ENCODE measurements at regions not wholly inside any gene's neighbourhood (a gene's known extent, or its start where the extent isn't known, plus 50 kb on each side); places are given as distances from the start of the nearest gene placed in this dataset.

DNA sequence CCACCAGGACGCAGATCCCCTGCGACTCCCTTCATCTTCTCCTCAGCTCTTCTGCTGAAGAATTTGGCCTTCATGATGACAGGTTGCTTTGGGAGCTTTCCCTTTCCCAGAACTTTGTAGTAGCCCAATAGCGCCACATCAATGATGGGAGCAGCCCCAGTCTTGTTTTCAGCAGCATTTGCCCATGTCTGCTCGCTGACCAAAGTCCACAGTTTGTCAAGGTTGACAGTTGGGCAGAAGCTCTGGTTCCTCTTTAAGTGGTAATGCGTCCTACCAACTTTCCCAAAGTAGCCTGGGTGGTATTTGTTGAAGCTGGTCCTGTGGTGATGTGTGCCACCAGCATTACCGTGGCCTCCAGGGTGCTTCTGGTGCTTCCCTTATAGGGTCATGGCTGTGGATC lies 62.2 kb downstream of the GCNT4 start:
- BruUV-seq (replicated peaks) = no TSS peak

DNA sequence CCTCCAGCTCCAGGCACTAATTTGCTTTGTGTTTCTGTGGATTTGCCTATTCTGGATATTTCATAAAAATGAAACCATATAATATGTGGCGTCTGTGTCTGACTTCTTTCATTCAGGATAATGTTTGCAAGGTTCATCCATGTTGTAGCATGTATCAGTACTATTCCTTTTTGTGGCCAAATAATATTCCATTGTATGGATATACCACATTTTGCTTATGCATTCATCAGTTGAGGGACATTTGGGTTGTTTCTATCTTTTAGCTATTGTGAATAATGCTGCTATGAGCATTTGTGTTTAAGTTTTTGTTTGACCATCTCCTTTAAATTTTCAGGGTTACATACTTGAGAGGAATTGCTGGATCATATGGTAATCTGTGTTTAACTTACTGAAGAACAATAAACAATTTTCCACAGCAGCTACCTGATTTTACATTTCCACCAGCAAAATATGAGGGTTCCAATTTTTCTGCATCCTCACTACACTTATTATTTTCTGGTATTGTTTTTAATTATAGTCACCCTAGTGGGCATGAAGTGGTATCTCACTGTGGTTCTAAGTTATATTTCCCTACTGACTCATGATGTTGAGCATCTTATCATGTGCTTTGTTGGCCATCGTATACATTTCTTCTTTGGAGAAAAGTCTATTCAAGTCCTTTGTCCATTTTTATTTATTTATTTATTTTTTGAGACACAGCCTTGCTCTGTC lies 63.9 kb downstream of the GCNT4 start:
- no TSS peak for BruUV-seq (replicated peaks)
- Histone ChIP-seq H3K79me2 (ENCODE audit: low read length) (no peaks in the 10 kb centered on the region), H3F3A (ENCODE audit: low read length, unreplicated experiment) (no peaks in the 10 kb centered on the region), H3K4me3 (ENCODE audit: low read length) (no peak overlapping the region), H3K27me3 (ENCODE audit: low read length) (no peaks in the 10 kb centered on the region), H3K36me3 (ENCODE audit: low read depth, low read length) (no peaks in the 10 kb centered on the region), H2AFZ (ENCODE audit: low read length) (no peak overlapping the region), H3K4me2 (ENCODE audit: low read length) (no peak overlapping the region), H3K9me3 (ENCODE audit: low read length) (no peaks in the 10 kb centered on the region), H3K9ac (ENCODE audit: low read length) (no peak overlapping the region), H3K4me1 (ENCODE audit: insufficient read depth, low read length) (peaks cover 15% of the 10 kb centered on the region), H4K20me1 (ENCODE audit: low read length) (no peaks in the 10 kb centered on the region), H3K9me2 (replicated peaks; ENCODE audit: low read length) (no peaks in the 10 kb centered on the region), H3K27ac (ENCODE audit: low read length) (no peak overlapping the region)
- TF ChIP-seq EZH2phosphoT487 (IDR thresholded peaks at IDR 0.05; ENCODE audit: borderline replicate concordance, low read length) (no peak), EZH2 (IDR thresholded peaks at IDR 0.05; ENCODE audit: low read length, unreplicated experiment) (no peak)
- TF ChIP-seq, protein P1, sequence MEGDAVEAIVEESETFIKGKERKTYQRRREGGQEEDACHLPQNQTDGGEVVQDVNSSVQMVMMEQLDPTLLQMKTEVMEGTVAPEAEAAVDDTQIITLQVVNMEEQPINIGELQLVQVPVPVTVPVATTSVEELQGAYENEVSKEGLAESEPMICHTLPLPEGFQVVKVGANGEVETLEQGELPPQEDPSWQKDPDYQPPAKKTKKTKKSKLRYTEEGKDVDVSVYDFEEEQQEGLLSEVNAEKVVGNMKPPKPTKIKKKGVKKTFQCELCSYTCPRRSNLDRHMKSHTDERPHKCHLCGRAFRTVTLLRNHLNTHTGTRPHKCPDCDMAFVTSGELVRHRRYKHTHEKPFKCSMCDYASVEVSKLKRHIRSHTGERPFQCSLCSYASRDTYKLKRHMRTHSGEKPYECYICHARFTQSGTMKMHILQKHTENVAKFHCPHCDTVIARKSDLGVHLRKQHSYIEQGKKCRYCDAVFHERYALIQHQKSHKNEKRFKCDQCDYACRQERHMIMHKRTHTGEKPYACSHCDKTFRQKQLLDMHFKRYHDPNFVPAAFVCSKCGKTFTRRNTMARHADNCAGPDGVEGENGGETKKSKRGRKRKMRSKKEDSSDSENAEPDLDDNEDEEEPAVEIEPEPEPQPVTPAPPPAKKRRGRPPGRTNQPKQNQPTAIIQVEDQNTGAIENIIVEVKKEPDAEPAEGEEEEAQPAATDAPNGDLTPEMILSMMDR (conservative IDR thresholded peaks at IDR 0.05; ENCODE audit: low read depth, low read length) = no peak
- DNase-seq (no peak), ATAC-seq (no peak)
- POLR2A ChIA-PET (ENCODE audit: unreplicated experiment) = no interaction called here
- CTCF ChIA-PET = no interaction called here
- intact Hi-C loops (cut with micrococcal nuclease) = no loop called here

More for the DNA sequence above, 62.2 kb downstream of the GCNT4 start:
- DNase-seq (no peak), ATAC-seq (no peak)
- Histone ChIP-seq H3K27ac (ENCODE audit: low read length) (no peak overlapping the region), H3K9me2 (replicated peaks; ENCODE audit: low read length) (no peaks in the 10 kb centered on the region), H3K36me3 (ENCODE audit: low read depth, low read length) (no peaks in the 10 kb centered on the region), H3K9ac (ENCODE audit: low read length) (no peak overlapping the region), H3K4me1 (ENCODE audit: insufficient read depth, low read length) (peaks cover 20% of the 10 kb centered on the region), H3K27me3 (ENCODE audit: low read length) (no peaks in the 10 kb centered on the region), H4K20me1 (ENCODE audit: low read length) (no peaks in the 10 kb centered on the region), H3K79me2 (ENCODE audit: low read length) (no peaks in the 10 kb centered on the region), H3K4me3 (ENCODE audit: low read length) (no peak overlapping the region), H3K4me2 (ENCODE audit: low read length) (no peak overlapping the region), H3F3A (ENCODE audit: low read length, unreplicated experiment) (no peaks in the 10 kb centered on the region), H3K9me3 (ENCODE audit: low read length) (no peaks in the 10 kb centered on the region), H2AFZ (ENCODE audit: low read length) (no peak overlapping the region)
- TF ChIP-seq, protein P1 (conservative IDR thresholded peaks at IDR 0.05; ENCODE audit: low read depth, low read length) = no peak
- TF ChIP-seq EZH2 (IDR thresholded peaks at IDR 0.05; ENCODE audit: low read length, unreplicated experiment) = no peak
- TF ChIP-seq EZH2phosphoT487 (IDR thresholded peaks at IDR 0.05; ENCODE audit: borderline replicate concordance, low read length) = no peak
- POLR2A ChIA-PET (ENCODE audit: unreplicated experiment) = no interaction called here
- intact Hi-C loops (cut with micrococcal nuclease) = no loop called here
- CTCF ChIA-PET = no interaction called here

DNA sequence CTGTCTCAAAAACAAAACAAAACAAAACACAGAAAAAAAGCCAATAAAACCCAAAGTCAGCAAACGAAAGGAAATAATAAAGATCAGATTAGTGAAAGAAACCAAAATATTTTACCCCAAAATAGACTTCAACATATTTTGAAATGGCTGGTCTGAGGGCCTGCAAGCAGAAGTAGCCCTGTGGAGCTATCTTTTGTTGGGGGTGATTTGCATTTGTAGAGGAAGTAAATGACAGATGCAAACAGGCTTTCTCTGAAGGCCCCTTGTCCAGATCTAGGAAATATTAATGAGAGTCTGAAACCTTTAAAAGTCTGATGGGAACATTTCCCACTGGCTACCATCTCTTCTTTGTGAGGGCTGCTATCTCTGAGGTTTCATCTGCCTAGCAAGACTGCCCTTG lies 74.0 kb downstream of the GCNT4 start:
- TF ChIP-seq, protein P1 (conservative IDR thresholded peaks at IDR 0.05; ENCODE audit: low read depth, low read length) = no peak
- TF ChIP-seq EZH2 (IDR thresholded peaks at IDR 0.05; ENCODE audit: low read length, unreplicated experiment) (no peak), EZH2phosphoT487 (IDR thresholded peaks at IDR 0.05; ENCODE audit: borderline replicate concordance, low read length) (no peak)
- BruUV-seq (replicated peaks) = no TSS peak
- H3K4me2 ChIP-seq (ENCODE audit: low read length) = no peak overlapping the region
- intact Hi-C loops (cut with micrococcal nuclease) = no loop called here
- no peak overlapping the region for H3K9ac ChIP-seq (ENCODE audit: low read length)
- H3K4me3 ChIP-seq (ENCODE audit: low read length) = no peak overlapping the region
- no peaks in the 10 kb centered on the region for H3K9me2 ChIP-seq (replicated peaks; ENCODE audit: low read length)
- H3K27me3 ChIP-seq (ENCODE audit: low read length) = no peaks in the 10 kb centered on the region
- H4K20me1 ChIP-seq (ENCODE audit: low read length) = no peaks in the 10 kb centered on the region
- no peaks in the 10 kb centered on the region for H3K79me2 ChIP-seq (ENCODE audit: low read length)
- no peaks in the 10 kb centered on the region for H3F3A ChIP-seq (ENCODE audit: low read length, unreplicated experiment)
- no peaks in the 10 kb centered on the region for H3K36me3 ChIP-seq (ENCODE audit: low read depth, low read length)
- no peak overlapping the region for H2AFZ ChIP-seq (ENCODE audit: low read length)
- ChIA-PET POLR2A (ENCODE audit: unreplicated experiment) (no interaction called here), CTCF (no interaction called here)
- H3K4me1 ChIP-seq (ENCODE audit: insufficient read depth, low read length) = no peaks in the 10 kb centered on the region
- H3K27ac ChIP-seq (ENCODE audit: low read length) = no peak overlapping the region
- H3K9me3 ChIP-seq (ENCODE audit: low read length) = no peaks in the 10 kb centered on the region
- no peak for ATAC-seq
- no peak for DNase-seq

Measured in PC-3 (cell line).